GM19239 (cell line): ENCODE measurements at regions not wholly inside any gene's neighbourhood (a gene's known extent, or its start where the extent isn't known, plus 50 kb on each side); places are given as distances from the start of the nearest gene placed in this dataset.

Experiments used
- DNase-seq: peaks from one replicate; pipeline ENCODE4 v3.0.0; 2011; ENCODE audit warnings: low spot score; ENCODE audit not compliant: insufficient read length
- FAIRE-seq: peaks from 2 replicates; lab custom pipeline; 2011; peaks lifted over from hg19 to GRCh38; lab: Jason Lieb, UNC

- DNase-seq (no peak), FAIRE-seq (no peak)
Measured at GRCh38 chr22:47281126-47282106, 519.0 kb downstream of the TBC1D22A start.

- FAIRE-seq = no peak
- DNase-seq = no peak
Measured at GRCh38 chr22:47280301-47280700, 517.9 kb downstream of the TBC1D22A start.

- no peak for FAIRE-seq
- DNase-seq = no peak
Measured at GRCh38 chr22:47279746-47280145, 517.3 kb downstream of the TBC1D22A start.

- no peak for FAIRE-seq
- no peak for DNase-seq
Measured at GRCh38 chr22:47279337-47279736, 516.9 kb downstream of the TBC1D22A start.

GRCh38 chr22:47278655-47279054 is 516.2 kb downstream of the TBC1D22A start:
- DNase-seq (no peak), FAIRE-seq (no peak)

- FAIRE-seq (no peak), DNase-seq (no peak)
Measured at GRCh38 chr22:47277531-47277930, 515.1 kb downstream of the TBC1D22A start.

- FAIRE-seq = no peak
Measured at GRCh38 chr22:47276991-47277390, 514.5 kb downstream of the TBC1D22A start.

GRCh38 chr22:47276450-47276820 is 514.0 kb downstream of the TBC1D22A start:
- no peak for DNase-seq
- FAIRE-seq = no peak

More at GRCh38 chr22:47276991-47277390, 514.5 kb downstream of the TBC1D22A start:
- DNase-seq = no peak

GRCh38 chr22:47275605-47276449 is 513.4 kb downstream of the TBC1D22A start:
- FAIRE-seq (no peak), DNase-seq (no peak)

GRCh38 chr22:47274196-47274595 is 511.7 kb downstream of the TBC1D22A start:
- FAIRE-seq (no peak), DNase-seq (no peak)

GRCh38 chr22:47270463-47271135 is 508.1 kb downstream of the TBC1D22A start:
- DNase-seq (no peak), FAIRE-seq (no peak)

- FAIRE-seq (no peak), DNase-seq (no peak)
Measured at GRCh38 chr22:47269516-47270088, 507.2 kb downstream of the TBC1D22A start.

- FAIRE-seq (no peak), DNase-seq (no peak)
Measured at GRCh38 chr22:47267513-47268282, 505.2 kb downstream of the TBC1D22A start.

- DNase-seq (no peak), FAIRE-seq (no peak)
Measured at GRCh38 chr22:47266329-47266728, 503.9 kb downstream of the TBC1D22A start.

GRCh38 chr22:47260551-47260950 is 498.1 kb downstream of the TBC1D22A start:
- DNase-seq (no peak), FAIRE-seq (no peak)

GRCh38 chr22:47259990-47260389 is 497.5 kb downstream of the TBC1D22A start:
- FAIRE-seq = no peak
- no peak for DNase-seq

- no peak for DNase-seq
- no peak for FAIRE-seq
Measured at GRCh38 chr22:47259049-47259448, 496.6 kb downstream of the TBC1D22A start.

GRCh38 chr22:47257976-47258375 is 495.5 kb downstream of the TBC1D22A start:
- DNase-seq = no peak
- FAIRE-seq = no peak

- no peak for FAIRE-seq
- no peak for DNase-seq
Measured at GRCh38 chr22:47257566-47257965, 495.1 kb downstream of the TBC1D22A start.
